IPS DF 6.9 (cell line): ENCODE measurements at regions not wholly inside any gene's neighbourhood (a gene's known extent, or its start where the extent isn't known, plus 50 kb on each side); places are given as distances from the start of the nearest gene placed in this dataset.

ENCODE experiments used
- DNase-seq: peaks from one replicate; pipeline ENCODE4 v3.0.0-alpha.2; 2013; ENCODE audit warnings: low read depth, low spot score
- H3K27ac ChIP-seq: one replicate; pipeline ENCODE4 v1.5.1; 2013; ENCODE audit warnings: low read length, control low read depth
- H3K27me3 ChIP-seq: 2 replicates; pipeline ENCODE4 v1.6.1; 2013; ENCODE audit warnings: mild to moderate bottlenecking, low read length; ENCODE audit not compliant: control insufficient read depth, insufficient read depth
- H3K36me3 ChIP-seq: 2 replicates; pipeline ENCODE4 v1.6.1; 2013; ENCODE audit warnings: low read length; ENCODE audit not compliant: control insufficient read depth, insufficient read depth
- H3K4me1 ChIP-seq: 2 replicates; pipeline ENCODE4 v1.6.1; 2013; ENCODE audit warnings: low read length; ENCODE audit not compliant: control insufficient read depth, insufficient read depth
- H3K4me3 ChIP-seq: 2 replicates; pipeline ENCODE4 v1.5.1; 2013; ENCODE audit warnings: mild to moderate bottlenecking, low read length
- H3K9me3 ChIP-seq: 2 replicates; pipeline ENCODE4 v1.6.1; 2013; ENCODE audit warnings: low read length, inconsistent platforms; ENCODE audit not compliant: control insufficient read depth, insufficient read depth
- WGBS: extraction: QIAGEN DNeasy Blood & Tissue Kit; methylation state at CpG from one replicate; pipeline ENCODE4 v1.1.7; 2013; ENCODE audit warnings: mixed read lengths, missing lambda C conversion rate; ENCODE audit not compliant: insufficient read length, insufficient coverage; 5-methylcytosine and 5-hydroxymethylcytosine counted together

DNA sequence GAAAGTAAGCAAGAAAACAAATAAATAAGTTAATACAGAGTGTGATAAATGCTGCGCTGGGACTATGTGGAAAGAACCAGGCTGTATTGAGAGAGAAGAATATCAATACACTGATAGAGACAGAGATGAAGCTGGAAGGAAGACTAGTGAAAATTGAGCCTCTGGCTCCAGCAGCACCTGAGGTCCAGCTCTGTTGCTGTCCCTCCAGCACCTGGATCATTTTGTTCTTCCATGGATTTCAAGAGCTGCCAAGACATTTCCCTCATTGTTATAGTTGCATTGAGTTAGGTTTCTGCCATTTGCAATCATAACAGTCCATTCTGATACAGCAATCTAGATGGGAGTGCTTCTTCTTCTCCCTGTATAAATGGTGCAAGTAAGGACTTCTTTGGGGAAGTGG, 242.7 kb upstream of the FGGY start:
- Histone ChIP-seq H3K9me3 (no peaks in the 10 kb centered on the region), H3K4me1 (peaks cover 1% of the 10 kb centered on the region; the same call in 1 of the 2 replicates), H3K27ac (no peak overlapping the region), H3K36me3 (no peaks in the 10 kb centered on the region; the same call in 1 of the 2 replicates), H3K27me3 (no peaks in the 10 kb centered on the region), H3K4me3 (no peak overlapping the region)
- no CpG with 5 or more reads among the region's 1 CpG for WGBS
- DNase-seq, result no peak

DNA sequence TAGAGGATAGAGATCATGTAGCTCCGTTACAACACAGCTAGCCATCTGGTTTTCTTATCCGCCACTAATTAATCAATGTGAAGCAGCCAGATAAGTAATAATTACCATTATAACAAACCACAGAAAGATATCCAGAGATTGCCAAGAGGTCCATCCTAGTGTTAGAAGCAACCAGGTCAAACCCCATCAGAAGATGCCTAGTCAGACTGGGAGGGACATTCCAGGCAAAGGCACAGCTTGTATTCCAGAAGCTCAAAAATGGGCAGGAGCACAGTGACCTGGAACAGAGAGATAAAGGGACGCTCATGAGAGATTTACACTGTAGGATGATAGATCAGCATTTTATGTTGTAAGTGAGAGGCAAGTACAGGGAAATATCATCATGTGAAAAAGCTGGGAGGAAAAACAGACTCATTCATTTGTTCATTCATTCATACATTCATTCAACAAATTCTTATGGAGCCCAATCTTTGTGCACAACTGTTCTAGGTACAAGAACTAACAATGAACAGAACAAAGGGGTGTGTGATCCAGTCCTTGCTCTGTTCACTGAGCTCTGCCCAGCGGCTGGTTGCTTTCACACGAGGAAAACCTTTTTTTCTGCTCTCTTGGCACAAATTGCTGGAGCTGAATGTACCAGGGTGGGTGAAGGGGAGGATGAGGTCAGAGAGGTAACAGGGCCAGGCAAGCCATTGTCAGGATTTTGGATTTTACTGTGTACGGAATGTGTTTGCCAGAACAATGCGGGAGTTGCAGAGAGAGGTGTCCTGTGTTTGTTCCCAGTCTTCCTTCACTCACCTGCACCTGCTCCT, 240.8 kb upstream of the FGGY start:
- Histone ChIP-seq H3K4me1 (peaks cover 1% of the 10 kb centered on the region; the same call in 1 of the 2 replicates), H3K4me3 (no peak overlapping the region), H3K27me3 (no peaks in the 10 kb centered on the region), H3K36me3 (no peaks in the 10 kb centered on the region; the same call in 1 of the 2 replicates), H3K9me3 (no peaks in the 10 kb centered on the region), H3K27ac (no peak overlapping the region)
- no CpG with 5 or more reads among the region's 7 CpGs for WGBS
- no peak for DNase-seq

DNA sequence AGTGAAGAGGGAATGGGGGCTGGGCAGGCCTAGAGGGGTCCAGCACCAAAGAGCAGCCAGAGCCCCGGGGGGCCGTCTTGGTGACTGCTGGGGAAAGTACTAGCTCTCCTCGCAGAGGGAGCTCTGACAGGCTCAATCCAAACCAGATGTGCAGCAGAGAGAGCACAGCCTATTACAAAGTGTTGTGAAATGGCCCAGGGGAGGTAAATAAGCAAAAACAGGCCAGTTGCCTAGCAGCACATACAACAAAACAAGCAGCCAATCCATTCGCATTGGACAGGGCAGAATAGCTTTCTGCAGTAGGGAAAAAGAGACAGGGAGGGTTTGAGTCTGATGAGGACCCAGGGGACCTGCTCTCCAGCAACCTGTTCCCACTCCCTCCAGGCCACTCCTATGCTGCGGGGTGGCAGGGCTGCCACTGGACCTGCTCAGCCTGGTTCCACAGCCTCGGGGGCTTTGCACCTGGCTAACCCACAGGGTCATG, 239.6 kb upstream of the FGGY start:
- Histone ChIP-seq H3K9me3 (no peaks in the 10 kb centered on the region), H3K27me3 (no peaks in the 10 kb centered on the region), H3K4me1 (peaks cover 1% of the 10 kb centered on the region; the same call in 1 of the 2 replicates), H3K27ac (no peak overlapping the region), H3K36me3 (no peaks in the 10 kb centered on the region; the same call in 1 of the 2 replicates), H3K4me3 (no peak overlapping the region)
- no peak for DNase-seq
- no CpG with 5 or more reads among the region's 6 CpGs for WGBS

DNA sequence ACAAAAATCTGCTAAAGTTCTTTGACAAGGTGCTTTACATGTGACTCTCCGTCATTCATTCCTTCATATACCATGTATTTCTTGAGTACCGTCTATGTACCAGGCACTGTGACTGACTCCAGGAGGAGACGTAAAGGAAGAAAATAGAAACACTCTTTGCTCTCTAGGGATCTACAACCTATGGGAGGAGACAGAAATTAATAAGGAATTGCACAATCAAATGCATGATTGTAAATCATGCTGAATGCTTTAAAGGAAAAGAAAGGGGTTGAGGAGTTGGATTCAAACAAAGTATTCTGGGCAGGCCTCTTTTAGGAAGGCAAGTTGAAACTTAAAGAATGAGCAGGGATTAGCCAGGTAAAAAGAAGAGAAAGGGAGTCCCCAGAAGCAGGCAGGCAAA, 239.1 kb upstream of the FGGY start:
- no peaks in the 10 kb centered on the region; the same call in 1 of the 2 replicates for H3K36me3 ChIP-seq
- H3K4me1 ChIP-seq, result peaks cover 1% of the 10 kb centered on the region; the same call in 1 of the 2 replicates
- no peaks in the 10 kb centered on the region for H3K9me3 ChIP-seq
- no peaks in the 10 kb centered on the region for H3K27me3 ChIP-seq
- no peak overlapping the region for H3K4me3 ChIP-seq
- no peak overlapping the region for H3K27ac ChIP-seq
- DNase-seq, result no peak
- WGBS, result no CpG with 5 or more reads among the region's 3 CpGs

DNA sequence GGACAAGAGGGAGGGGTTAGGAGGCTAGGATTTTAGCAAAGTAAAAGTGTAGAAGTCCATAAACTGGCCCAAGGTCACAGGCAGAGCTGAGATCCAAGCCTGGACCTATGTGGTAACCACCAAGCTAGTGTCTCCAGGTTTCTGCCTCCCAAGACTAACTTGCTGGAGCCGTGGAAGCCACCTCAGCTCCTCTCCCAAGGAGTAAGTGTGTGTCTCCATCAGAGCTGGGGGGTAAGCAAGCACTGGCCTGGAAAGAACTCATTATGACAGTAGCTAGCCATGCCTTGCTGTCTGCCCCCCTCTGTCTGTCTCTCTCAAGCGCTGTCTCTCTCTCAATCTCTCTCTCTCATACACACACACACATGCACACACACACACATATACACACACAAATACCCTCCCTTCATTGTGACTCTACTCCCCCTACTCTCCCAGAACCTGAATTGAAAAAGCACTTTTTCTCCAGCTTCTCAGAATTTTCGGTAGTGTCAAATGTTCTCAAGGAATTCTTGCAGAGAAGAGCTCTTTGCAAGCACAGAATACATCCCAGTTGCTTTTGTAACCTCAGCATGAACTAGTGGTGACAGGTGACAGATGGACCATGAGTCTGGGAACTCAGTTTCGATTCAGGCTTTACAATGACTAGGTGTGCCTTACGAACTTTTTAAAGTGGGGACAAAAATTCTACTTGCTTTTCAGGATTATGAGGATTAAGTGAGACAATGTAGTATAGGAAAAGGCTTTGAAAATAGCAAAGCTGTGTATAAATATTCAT, 238.0 kb upstream of the FGGY start:
- Histone ChIP-seq H3K4me3 (no peak overlapping the region), H3K27me3 (no peaks in the 10 kb centered on the region), H3K27ac (no peak overlapping the region), H3K36me3 (no peaks in the 10 kb centered on the region; the same call in 1 of the 2 replicates), H3K4me1 (peaks cover 5% of the 10 kb centered on the region), H3K9me3 (no peaks in the 10 kb centered on the region)
- no peak for DNase-seq
- WGBS, result no CpG with 5 or more reads among the region's 5 CpGs

DNA sequence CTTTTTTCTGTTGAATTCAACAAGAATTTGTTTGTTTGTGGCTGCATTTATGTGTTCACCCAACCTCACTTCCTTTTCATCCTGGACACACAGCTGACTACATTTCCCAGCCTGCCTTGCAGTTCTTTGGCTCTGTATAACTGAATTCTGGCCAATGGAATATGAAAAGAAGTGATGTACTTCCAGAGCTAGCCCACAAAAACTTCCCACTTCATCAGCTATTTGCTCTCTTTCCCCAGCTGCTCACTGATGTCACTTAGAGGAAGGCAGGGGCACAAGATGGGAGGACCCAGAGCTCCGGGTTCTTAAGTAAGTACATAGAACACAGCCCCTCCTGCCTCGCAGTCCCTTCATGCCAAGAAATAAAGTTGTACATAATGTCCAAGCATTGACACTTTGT, 235.0 kb upstream of the FGGY start:
- WGBS, result no CpG with 5 or more reads among the region's 2 CpGs
- no peaks in the 10 kb centered on the region for H3K27me3 ChIP-seq
- no peak overlapping the region for H3K27ac ChIP-seq
- peaks cover 7% of the 10 kb centered on the region for H3K4me1 ChIP-seq
- H3K36me3 ChIP-seq, result no peaks in the 10 kb centered on the region
- no peak overlapping the region for H3K4me3 ChIP-seq
- DNase-seq, result no peak
- no peaks in the 10 kb centered on the region for H3K9me3 ChIP-seq

DNA sequence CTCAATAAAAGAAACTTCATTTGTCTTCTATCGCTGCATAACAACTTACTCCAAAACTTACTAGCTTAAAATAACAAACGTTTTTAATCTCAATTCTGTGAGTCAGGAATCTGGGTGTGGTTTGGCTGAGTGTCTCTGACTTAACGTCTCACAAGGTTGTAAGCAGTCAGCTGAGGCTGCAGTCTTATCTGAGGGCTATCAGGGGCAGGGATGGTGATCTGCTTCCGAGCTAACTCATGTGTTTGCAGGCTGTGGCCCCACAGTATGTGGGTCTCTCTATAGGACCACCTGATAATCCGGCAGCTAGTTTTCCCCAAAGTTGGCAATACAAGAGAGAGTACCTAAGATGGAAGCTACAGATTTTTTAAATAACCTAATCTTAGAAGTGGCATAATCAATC, 234.2 kb upstream of the FGGY start:
- Histone ChIP-seq H3K9me3 (no peaks in the 10 kb centered on the region), H3K36me3 (no peaks in the 10 kb centered on the region), H3K27ac (no peak overlapping the region), H3K27me3 (no peaks in the 10 kb centered on the region), H3K4me3 (no peak overlapping the region), H3K4me1 (peaks cover 5% of the 10 kb centered on the region)
- no CpG with 5 or more reads among the region's 5 CpGs for WGBS
- no peak for DNase-seq

DNA sequence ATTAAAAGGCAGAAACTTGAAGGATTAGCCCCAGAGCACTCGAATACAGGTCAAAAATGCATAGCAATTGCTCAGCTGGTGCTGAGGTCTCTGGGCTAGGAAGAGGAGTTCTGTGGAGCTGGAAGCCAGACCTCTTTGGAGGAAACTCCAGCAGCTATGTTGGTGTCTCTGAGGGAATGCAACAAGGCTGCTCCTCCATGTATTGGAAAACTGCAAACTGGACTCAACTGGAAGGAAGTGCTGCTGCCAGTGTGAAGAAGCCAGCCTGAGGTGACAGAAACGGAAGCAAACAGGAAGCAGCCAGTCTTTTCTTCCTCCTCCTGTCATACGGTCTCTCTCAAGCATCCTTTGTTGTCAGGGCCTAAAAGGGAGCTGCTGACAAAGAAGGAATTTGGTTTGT, 233.4 kb upstream of the FGGY start:
- no peaks in the 10 kb centered on the region for H3K9me3 ChIP-seq
- no peak overlapping the region for H3K27ac ChIP-seq
- H3K36me3 ChIP-seq, result no peaks in the 10 kb centered on the region
- DNase-seq, result no peak
- WGBS, result no CpG with 5 or more reads among the region's 3 CpGs
- H3K27me3 ChIP-seq, result no peaks in the 10 kb centered on the region
- peaks cover 5% of the 10 kb centered on the region for H3K4me1 ChIP-seq
- H3K4me3 ChIP-seq, result no peak overlapping the region

DNA sequence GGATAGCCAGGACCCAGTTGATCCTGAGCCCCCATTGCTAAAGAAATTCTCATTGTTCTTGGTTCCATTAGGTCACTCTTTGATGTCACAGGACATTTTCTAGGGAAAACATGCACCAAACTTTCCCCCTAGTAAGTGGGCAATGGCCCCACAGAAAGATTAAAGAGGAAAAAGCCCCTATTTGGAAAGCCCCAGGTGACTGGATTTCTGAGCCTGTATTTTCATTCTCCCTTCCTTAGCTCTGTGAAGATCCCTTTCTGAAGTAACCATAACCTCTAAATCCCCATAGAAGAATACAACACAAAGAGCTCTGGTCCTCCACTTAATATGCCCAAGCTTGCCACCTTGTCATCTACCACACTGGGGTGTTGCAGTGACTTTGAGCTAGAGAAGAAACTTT, 232.3 kb upstream of the FGGY start:
- Histone ChIP-seq H3K4me3 (no peak overlapping the region), H3K36me3 (no peaks in the 10 kb centered on the region), H3K9me3 (no peaks in the 10 kb centered on the region), H3K27ac (no peak overlapping the region), H3K27me3 (no peaks in the 10 kb centered on the region), H3K4me1 (peaks cover 5% of the 10 kb centered on the region)
- no peak for DNase-seq

DNA sequence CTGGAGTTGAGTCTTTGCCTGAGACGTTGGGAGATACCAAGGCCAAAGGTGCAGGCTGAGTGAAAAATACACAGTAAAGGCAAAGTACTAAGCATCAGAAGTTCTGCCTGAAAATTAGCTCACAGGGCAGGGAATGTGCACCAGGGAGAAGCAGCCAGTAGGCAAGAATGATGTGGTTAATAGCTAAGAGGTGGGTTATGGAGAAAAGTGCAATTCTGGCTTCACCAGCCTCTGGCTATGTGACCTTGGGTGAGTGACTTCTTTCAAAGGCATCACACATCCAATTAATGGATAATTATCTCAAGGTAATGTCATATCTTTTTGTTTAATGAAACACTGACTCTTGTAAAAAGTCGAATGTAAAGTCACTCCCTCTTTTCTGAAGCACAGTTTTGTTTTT, 230.7 kb upstream of the FGGY start:
- Histone ChIP-seq H3K4me1 (peaks cover 6% of the 10 kb centered on the region), H3K27ac (no peak overlapping the region), H3K9me3 (no peaks in the 10 kb centered on the region), H3K4me3 (no peak overlapping the region), H3K36me3 (no peaks in the 10 kb centered on the region), H3K27me3 (no peaks in the 10 kb centered on the region)
- WGBS, result no CpG with 5 or more reads among the region's 2 CpGs
- no peak for DNase-seq
